ENCODE measurements at regions not wholly inside any gene's neighbourhood (a gene's known extent, or its start where the extent isn't known, plus 50 kb on each side); places are given as distances from the start of the nearest gene placed in this dataset.

DNA sequence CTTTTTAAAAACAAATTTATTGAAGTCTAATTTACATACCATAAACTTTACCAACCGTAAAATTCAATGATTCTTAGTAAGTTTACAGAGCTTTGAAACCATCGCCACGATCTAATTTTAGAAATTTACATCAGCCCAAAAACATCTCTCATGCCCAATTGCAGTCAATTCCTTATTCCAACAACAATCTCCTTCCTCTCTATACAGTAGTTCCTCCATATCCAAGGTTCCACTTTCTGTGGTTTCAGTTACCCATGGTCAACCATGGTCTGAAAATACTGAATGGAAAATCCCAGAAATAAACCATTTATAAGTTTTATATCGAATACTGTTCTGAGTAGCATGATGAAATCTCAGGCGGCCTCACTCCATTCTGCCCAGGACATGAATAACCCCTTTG, 183.4 kb upstream of the ADCY1 start:
- TF ChIP-seq CTCF (IDR thresholded peaks at IDR 0.05) = no peak
- TF ChIP-seq EZH2 (IDR thresholded peaks at IDR 0.05) = no peak
- no peak for TF ChIP-seq EZH2phosphoT487 (IDR thresholded peaks at IDR 0.05)

All from neural progenitor cell (in vitro differentiated cells).